NCI-H187 treated with DMSO at 0.1 percent for 48 hours (cell line): ENCODE measurements at regions not wholly inside any gene's neighbourhood (a gene's known extent, or its start where the extent isn't known, plus 50 kb on each side); places are given as distances from the start of the nearest gene placed in this dataset.

Experiments used
- DNase-seq: peaks from one replicate; lab custom pipeline; 2025; lab: John Stamatoyannopoulos, UW

- DNase-seq = no peak
These were observed 616.4 kb downstream of the XIRP2 start for GRCh38 chr2:167504695-167505094.

- DNase-seq = no peak
These were observed 615.8 kb downstream of the XIRP2 start for GRCh38 chr2:167504061-167504460.

GRCh38 chr2:167501618-167502017 lies 613.3 kb downstream of the XIRP2 start:
- DNase-seq = no peak

- DNase-seq = no peak
These were observed 605.6 kb downstream of the XIRP2 start for GRCh38 chr2:167493862-167494261.

GRCh38 chr2:167492486-167492885 lies 604.2 kb downstream of the XIRP2 start:
- no peak for DNase-seq

- DNase-seq = no peak
These were observed 603.5 kb downstream of the XIRP2 start for GRCh38 chr2:167491788-167492187.

- no peak for DNase-seq
These were observed 602.2 kb downstream of the XIRP2 start for GRCh38 chr2:167490455-167490854.

- no peak for DNase-seq
These were observed 601.0 kb downstream of the XIRP2 start for GRCh38 chr2:167489325-167489724.

- no peak for DNase-seq
These were observed 599.4 kb downstream of the XIRP2 start for GRCh38 chr2:167487728-167488127.

- DNase-seq = no peak
These were observed 596.6 kb downstream of the XIRP2 start for GRCh38 chr2:167484875-167485274.

- no peak for DNase-seq
These were observed 592.7 kb downstream of the XIRP2 start for GRCh38 chr2:167480986-167481309.

GRCh38 chr2:167480232-167480985 lies 592.1 kb downstream of the XIRP2 start:
- DNase-seq = no peak

GRCh38 chr2:167478196-167478595 lies 589.9 kb downstream of the XIRP2 start:
- no peak for DNase-seq

GRCh38 chr2:167475791-167476190 lies 587.5 kb downstream of the XIRP2 start:
- DNase-seq = no peak

GRCh38 chr2:167471734-167472133 lies 583.5 kb downstream of the XIRP2 start:
- DNase-seq = no peak

- DNase-seq = no peak
These were observed 583.1 kb downstream of the XIRP2 start for GRCh38 chr2:167471332-167471731.

GRCh38 chr2:167462379-167462778 lies 574.1 kb downstream of the XIRP2 start:
- no peak for DNase-seq

- no peak for DNase-seq
These were observed 565.8 kb downstream of the XIRP2 start for GRCh38 chr2:167454036-167454435.

- no peak for DNase-seq
These were observed 563.4 kb downstream of the XIRP2 start for GRCh38 chr2:167451496-167452289.

- no peak for DNase-seq
These were observed 562.1 kb downstream of the XIRP2 start for GRCh38 chr2:167450364-167450763.

- no peak for DNase-seq
These were observed 552.1 kb downstream of the XIRP2 start for GRCh38 chr2:167440382-167440781.

- DNase-seq = no peak
These were observed 549.9 kb downstream of the XIRP2 start for GRCh38 chr2:167438206-167438605.

- DNase-seq = no peak
These were observed 543.7 kb downstream of the XIRP2 start for GRCh38 chr2:167431949-167432348.

GRCh38 chr2:167430447-167430846 lies 542.2 kb downstream of the XIRP2 start:
- DNase-seq = no peak
